Activated CD8-positive, alpha-beta memory T cell treated with anti-CD3 and anti-CD28 coated beads, Interleukin-2, amount 10 ng/mL, durations not matched to agents 7 days and 5 days (primary cell): ENCODE measurements at regions not wholly inside any gene's neighbourhood (a gene's known extent, or its start where the extent isn't known, plus 50 kb on each side); places are given as distances from the start of the nearest gene placed in this dataset.
"Not testable (repeated sequence)": the region's sequence is repeated elsewhere in the genome, so short reads cannot be mapped to it uniquely, and the experiment has no call there.

Experiments
- ATAC-seq: fragments of 150-1000 bp; cut with Tn5 transposase; one replicate; pipeline ENCODE4 v1.10.0; 2021; ENCODE audit warnings: moderate library complexity
- CTCF ChIA-PET: fragments of 350-600 bp; sonication (Branson Sonifier 250); formaldehyde crosslinking; loops from one replicate; lab custom pipeline; 2021; ENCODE audit warnings: antibody characterized with exemption; lab: Charles Lee
- DNase-seq: peaks from one replicate; pipeline ENCODE4 v3.0.0-alpha.2; 2020
- H3K27ac Mint-ChIP-seq: one replicate; pipeline ENCODE4 v1.8.0; 2021; ENCODE audit warnings: mild to moderate bottlenecking, mixed read lengths
- H3K27me3 Mint-ChIP-seq: one replicate; pipeline ENCODE4 v1.8.0; 2021; ENCODE audit warnings: mixed read lengths
- H3K36me3 Mint-ChIP-seq: one replicate; pipeline ENCODE4 v1.8.0; 2021; ENCODE audit warnings: mild to moderate bottlenecking, mixed read lengths
- H3K4me1 Mint-ChIP-seq: one replicate; pipeline ENCODE4 v1.8.0; 2021; ENCODE audit warnings: mixed read lengths
- H3K4me3 Mint-ChIP-seq: one replicate; pipeline ENCODE4 v1.8.0; 2021; ENCODE audit warnings: mild to moderate bottlenecking, moderate library complexity, mixed read lengths
- H3K9me3 Mint-ChIP-seq: one replicate; pipeline ENCODE4 v1.8.0; 2022; ENCODE audit warnings: low read depth, mixed read lengths

DNA sequence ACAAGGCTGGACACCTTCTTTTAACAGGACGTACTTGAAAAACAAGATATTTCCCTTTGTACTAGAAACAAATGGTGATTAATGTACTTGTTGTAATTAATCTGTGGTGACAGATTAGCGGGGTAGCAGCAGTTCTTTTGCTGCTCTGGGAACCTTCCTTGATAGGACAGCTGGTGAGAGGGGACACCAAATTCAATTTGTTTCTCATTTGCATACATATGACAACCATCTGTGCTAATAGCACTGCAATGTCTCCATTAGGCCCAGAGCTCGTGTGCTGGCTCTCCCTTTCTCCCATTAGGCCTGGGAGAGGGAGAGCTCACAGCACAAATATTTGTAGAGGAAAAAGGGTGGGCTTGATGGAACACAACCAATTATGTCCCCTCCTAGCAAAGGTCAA is 221.0 kb upstream of the HS3ST3A1 start:
- CTCF ChIA-PET: no interaction called here
- DNase-seq (no peak), ATAC-seq (no peak)
- Mint-ChIP-seq H3K4me1 (peaks cover 6% of the 10 kb centered on the region), H3K36me3 (no peaks in the 10 kb centered on the region), H3K9me3 (no peaks in the 10 kb centered on the region), H3K4me3 (no peak overlapping the region), H3K27me3 (no peaks in the 10 kb centered on the region), H3K27ac (no peak overlapping the region)

DNA sequence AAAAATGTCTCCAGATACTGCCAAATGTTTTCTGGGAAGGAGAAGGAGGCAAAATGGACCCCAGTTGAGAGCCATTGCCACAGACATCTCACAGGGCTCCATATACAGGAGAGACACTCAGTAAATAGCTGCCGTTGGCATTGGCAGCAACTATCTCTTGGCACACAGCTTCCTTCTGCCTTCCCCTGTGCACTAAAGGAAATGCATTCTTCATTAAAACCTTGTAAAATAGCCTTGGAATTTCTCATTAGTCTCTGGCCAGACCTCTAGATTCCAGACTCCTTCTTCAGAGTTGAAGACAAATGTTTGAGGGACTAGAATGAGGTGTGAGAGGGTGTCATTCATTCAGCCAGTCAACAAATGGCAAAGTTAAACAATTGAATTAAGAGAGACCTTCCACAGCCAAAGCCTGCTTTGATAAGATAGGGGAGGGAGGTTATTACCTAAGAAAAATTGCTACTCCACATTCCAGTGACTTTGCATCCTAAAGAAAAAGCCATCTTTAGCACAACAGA is 223.9 kb upstream of the HS3ST3A1 start:
- DNase-seq: no peak

DNA sequence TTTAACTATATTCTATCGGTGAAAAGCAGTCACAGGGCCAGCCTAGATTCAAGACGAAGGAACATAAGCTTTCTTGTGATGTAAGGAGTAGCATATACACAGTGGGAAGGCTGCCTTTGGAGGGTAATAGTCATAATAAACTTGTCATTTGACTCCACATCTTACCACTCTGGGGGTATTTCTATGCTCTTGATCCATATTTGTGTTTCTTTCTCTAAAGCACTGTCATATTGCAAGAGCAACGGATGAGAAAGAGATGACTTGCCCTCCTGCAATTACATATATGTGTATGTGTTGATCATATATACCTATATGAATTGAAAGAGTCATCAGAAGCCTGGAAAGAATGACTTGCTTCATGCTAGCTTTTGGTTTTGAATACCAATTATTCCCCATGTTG is 225.4 kb upstream of the HS3ST3A1 start:
- Mint-ChIP-seq H3K4me3 (no peak overlapping the region), H3K4me1 (peaks cover 6% of the 10 kb centered on the region), H3K36me3 (peaks cover 2% of the 10 kb centered on the region), H3K9me3 (no peaks in the 10 kb centered on the region), H3K27me3 (no peaks in the 10 kb centered on the region), H3K27ac (no peak overlapping the region)
- CTCF ChIA-PET: no interaction called here
- no peak for DNase-seq
- ATAC-seq: peak; percentile 71

More for the DNA sequence above, 223.9 kb upstream of the HS3ST3A1 start:
- Mint-ChIP-seq H3K27ac (no peak overlapping the region), H3K27me3 (no peaks in the 10 kb centered on the region), H3K36me3 (peaks cover 2% of the 10 kb centered on the region), H3K4me1 (peaks cover 6% of the 10 kb centered on the region), H3K9me3 (no peaks in the 10 kb centered on the region), H3K4me3 (no peak overlapping the region)
- ATAC-seq: no peak
- CTCF ChIA-PET: no interaction called here

DNA sequence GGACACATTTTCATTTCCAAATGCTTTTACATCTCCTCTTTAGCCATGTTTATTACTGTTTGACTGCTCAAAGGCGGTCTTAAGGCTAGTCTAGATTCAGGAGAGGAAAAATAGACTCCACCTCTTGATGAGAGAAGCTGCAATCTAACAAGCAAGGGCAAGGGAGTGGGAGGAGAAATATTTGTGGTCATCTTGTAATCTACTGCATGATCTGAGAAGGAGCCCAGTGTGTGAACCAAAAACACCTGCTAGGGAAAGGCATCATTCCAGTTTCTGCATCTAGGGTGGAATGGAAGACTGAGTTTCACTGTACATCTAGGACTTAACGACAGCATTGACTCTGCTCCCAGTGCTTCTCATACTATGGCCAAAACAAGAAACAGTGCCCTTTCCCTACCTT is 232.2 kb upstream of the HS3ST3A1 start:
- DNase-seq: no peak
- H3K4me1 Mint-ChIP-seq: no peaks in the 10 kb centered on the region
- ATAC-seq: no peak
- no peaks in the 10 kb centered on the region for H3K36me3 Mint-ChIP-seq
- H3K27me3 Mint-ChIP-seq: no peaks in the 10 kb centered on the region
- no peaks in the 10 kb centered on the region for H3K9me3 Mint-ChIP-seq
- CTCF ChIA-PET: no interaction called here
- no peak overlapping the region for H3K27ac Mint-ChIP-seq
- no peak overlapping the region for H3K4me3 Mint-ChIP-seq

DNA sequence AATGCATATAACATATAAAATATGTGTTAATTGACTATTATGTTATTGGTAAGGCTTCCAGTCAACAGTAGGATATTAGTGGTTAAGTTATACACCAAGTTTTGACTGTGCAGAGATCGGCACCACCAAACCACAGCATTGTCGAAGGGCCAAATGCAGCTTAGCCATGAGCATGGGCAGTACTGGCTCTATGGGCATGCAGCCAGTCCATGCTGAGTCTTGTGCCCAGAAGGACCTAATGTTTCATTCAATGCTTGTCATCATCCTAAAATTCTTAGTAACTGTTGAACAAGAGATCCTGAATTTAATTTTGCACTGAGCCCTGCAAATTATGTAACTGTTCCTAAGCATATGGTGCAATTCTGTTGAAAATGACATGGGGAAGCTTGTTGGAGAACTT is 233.4 kb upstream of the HS3ST3A1 start:
- no peak overlapping the region for H3K27ac Mint-ChIP-seq
- H3K9me3 Mint-ChIP-seq: no peaks in the 10 kb centered on the region
- ATAC-seq (no peak), DNase-seq (no peak)
- H3K4me3 Mint-ChIP-seq: no peak overlapping the region
- CTCF ChIA-PET: no interaction called here
- H3K36me3 Mint-ChIP-seq: no peaks in the 10 kb centered on the region
- no peaks in the 10 kb centered on the region for H3K27me3 Mint-ChIP-seq
- H3K4me1 Mint-ChIP-seq: peaks cover 1% of the 10 kb centered on the region

DNA sequence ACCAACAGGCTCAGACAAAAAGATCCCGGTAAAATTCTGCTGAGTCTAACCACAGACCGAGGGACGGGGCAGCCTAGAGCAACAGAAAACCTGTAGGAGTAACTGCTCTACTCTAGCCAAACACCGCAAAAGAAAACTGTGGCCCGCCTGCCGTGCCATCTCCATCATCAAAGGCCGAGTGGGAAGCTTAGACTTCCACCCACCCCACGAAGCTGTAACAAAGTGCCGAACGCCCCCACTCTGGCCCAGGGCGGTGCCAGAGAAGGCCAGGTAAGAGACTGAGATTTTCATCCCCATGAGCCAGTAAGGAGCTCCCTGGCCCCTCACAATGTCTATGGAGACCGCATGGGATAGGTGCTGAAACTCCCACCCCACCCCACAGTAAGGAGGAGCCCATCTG is 231.9 kb upstream of the COX10 start:
- H3K9me3 Mint-ChIP-seq: no peaks in the 10 kb centered on the region
- H3K27me3 Mint-ChIP-seq: no peaks in the 10 kb centered on the region
- CTCF ChIA-PET: interaction anchor here (0.5 kb wide), 1 partner anchor 16 kb away, joined by 4 read pairs; no protein-coding TSS in a partner anchor
- ATAC-seq (no peak), DNase-seq (no peak)
- H3K4me1 Mint-ChIP-seq: peaks cover 3% of the 10 kb centered on the region
- no peak overlapping the region for H3K4me3 Mint-ChIP-seq
- H3K27ac Mint-ChIP-seq: no peak overlapping the region
- H3K36me3 Mint-ChIP-seq: no peaks in the 10 kb centered on the region

DNA sequence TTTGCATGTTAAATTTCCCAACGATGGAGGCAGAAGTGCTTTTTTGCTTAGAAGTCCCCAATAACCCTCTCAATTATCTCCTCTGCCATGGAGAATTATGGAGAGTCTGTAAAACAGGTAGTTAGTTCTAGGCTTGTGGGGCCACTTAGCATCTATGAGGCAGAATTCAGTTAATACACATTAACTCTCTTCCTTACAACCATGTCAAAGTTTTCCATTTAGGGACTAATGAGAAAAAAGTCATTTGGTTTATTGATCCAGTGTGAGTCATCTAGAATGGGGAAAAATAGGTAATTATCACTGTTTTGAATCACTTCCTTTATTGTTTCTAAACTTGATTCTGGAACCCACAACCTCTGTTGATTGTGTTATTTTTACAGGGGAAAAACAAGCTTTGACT is 229.1 kb upstream of the COX10 start:
- no peak for ATAC-seq
- H3K9me3 Mint-ChIP-seq: no peaks in the 10 kb centered on the region
- H3K4me1 Mint-ChIP-seq: peaks cover 3% of the 10 kb centered on the region

GRCh38 chr17:13843862-13844635 is 225.3 kb upstream of the COX10 start:
- DNase-seq (no peak), ATAC-seq (no peak)
- Mint-ChIP-seq H3K27me3 (no peaks in the 10 kb centered on the region), H3K27ac (no peak overlapping the region), H3K9me3 (no peaks in the 10 kb centered on the region), H3K36me3 (no peaks in the 10 kb centered on the region), H3K4me1 (peaks cover 3% of the 10 kb centered on the region), H3K4me3 (no peak overlapping the region)
- CTCF ChIA-PET: no interaction called here

More for the DNA sequence above, 229.1 kb upstream of the COX10 start:
- CTCF ChIA-PET: no interaction called here
- no peak overlapping the region for H3K27ac Mint-ChIP-seq
- H3K4me3 Mint-ChIP-seq: no peak overlapping the region
- H3K27me3 Mint-ChIP-seq: no peaks in the 10 kb centered on the region
- H3K36me3 Mint-ChIP-seq: no peaks in the 10 kb centered on the region
- no peak for DNase-seq

DNA sequence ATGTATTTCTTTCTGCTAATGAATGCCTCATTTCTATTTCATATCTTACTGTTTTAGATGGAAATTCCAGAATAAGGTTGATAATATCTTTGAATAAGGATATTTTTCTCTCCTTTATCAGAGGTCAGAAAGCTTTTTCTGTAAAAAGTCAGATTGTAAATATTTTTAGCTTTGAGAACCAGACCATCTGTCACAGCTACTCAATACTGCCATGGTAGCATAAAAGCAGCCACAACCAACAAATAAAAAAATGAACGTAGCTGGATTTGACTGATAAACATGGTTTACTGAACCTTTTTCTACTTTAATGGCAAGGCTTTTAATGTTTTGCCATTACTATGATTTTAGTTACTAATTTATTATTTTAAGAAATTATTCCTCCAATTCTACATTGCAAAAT is 217.4 kb upstream of the COX10 start:
- CTCF ChIA-PET: no interaction called here
- Mint-ChIP-seq H3K4me1 (no peaks in the 10 kb centered on the region), H3K4me3 (no peak overlapping the region), H3K27me3 (no peaks in the 10 kb centered on the region), H3K27ac (no peak overlapping the region), H3K36me3 (peaks cover 6% of the 10 kb centered on the region), H3K9me3 (peaks cover 3% of the 10 kb centered on the region)
- DNase-seq (no peak), ATAC-seq (no peak)

DNA sequence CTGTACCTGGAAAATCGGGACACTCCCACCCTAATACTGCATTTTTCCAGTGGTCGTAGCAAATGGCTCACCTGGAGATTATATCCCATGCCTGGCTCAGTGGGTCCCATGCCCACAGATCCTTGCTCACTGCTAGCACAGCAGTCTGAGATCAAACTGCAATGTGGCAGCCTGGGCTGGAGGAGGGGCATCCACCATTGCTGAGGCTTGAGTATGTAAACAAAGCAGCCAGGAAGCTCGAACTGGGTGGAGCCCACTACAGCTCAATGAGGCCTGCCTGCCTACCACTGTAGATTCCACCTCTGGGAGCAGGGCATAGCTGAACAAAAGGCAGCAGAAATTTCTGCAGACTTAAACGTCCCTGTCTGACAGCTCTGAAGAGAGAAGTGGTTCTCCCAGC is 213.6 kb upstream of the COX10 start:
- H3K4me1 Mint-ChIP-seq, H3K27ac Mint-ChIP-seq, H3K9me3 Mint-ChIP-seq, CTCF ChIA-PET, DNase-seq, H3K4me3 Mint-ChIP-seq, H3K36me3 Mint-ChIP-seq, H3K27me3 Mint-ChIP-seq, ATAC-seq: not testable (repeated sequence)

DNA sequence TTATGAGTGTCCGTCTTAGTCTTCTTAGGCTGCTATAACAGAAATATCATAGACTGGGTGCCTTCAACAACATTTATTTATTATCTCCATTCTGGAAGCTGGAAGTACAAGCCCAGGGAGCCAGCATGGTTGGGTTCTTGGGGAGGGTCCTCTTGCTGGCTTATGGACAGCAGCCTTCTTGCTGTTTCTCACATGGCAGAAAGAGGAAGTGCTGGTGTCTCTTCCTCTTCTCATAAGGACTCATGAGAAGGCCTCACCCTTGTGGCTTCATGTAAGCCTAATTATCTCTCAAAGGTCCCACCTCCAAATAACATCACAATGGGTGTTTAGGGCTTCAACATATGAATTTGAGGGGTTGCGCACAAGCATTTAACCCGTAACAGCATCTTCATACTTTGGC is 207.0 kb upstream of the COX10 start:
- CTCF ChIA-PET: no interaction called here
- ATAC-seq (no peak), DNase-seq (no peak)
- Mint-ChIP-seq H3K27me3 (peaks cover 4% of the 10 kb centered on the region), H3K4me3 (no peak overlapping the region), H3K36me3 (peaks cover 2% of the 10 kb centered on the region), H3K27ac (no peak overlapping the region), H3K9me3 (peaks cover 7% of the 10 kb centered on the region), H3K4me1 (no peaks in the 10 kb centered on the region)

DNA sequence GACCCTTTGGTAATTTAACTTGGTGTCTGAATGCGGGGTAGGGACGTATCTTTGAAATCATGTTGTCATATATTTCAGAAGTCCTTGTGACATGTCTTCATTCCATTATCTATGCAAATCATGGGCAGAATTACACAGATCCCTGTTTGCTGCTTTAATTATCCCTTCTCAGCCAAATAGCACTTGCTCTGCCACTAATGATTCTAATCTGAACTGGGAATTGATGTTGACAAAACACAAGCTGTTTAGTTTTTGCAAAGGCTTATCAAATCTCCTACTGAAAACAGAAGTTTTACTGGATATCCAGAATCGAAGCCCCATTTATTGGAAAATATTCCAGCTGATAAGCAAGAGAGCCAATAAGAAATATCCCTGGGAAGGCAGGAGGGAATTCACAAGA is 205.9 kb upstream of the COX10 start:
- no peak for ATAC-seq
- H3K4me1 Mint-ChIP-seq: no peaks in the 10 kb centered on the region
- peaks cover 6% of the 10 kb centered on the region for H3K27me3 Mint-ChIP-seq
- no peak overlapping the region for H3K27ac Mint-ChIP-seq
- CTCF ChIA-PET: no interaction called here
- H3K36me3 Mint-ChIP-seq: peaks cover 3% of the 10 kb centered on the region
- DNase-seq: no peak
- H3K9me3 Mint-ChIP-seq: peaks cover 2% of the 10 kb centered on the region
- H3K4me3 Mint-ChIP-seq: no peak overlapping the region

GRCh38 chr17:13864521-13864920 is 204.8 kb upstream of the COX10 start:
- Mint-ChIP-seq H3K36me3 (peaks cover 3% of the 10 kb centered on the region), H3K4me1 (no peaks in the 10 kb centered on the region), H3K9me3 (peaks cover 2% of the 10 kb centered on the region), H3K27ac (no peak overlapping the region), H3K27me3 (peaks cover 6% of the 10 kb centered on the region), H3K4me3 (no peak overlapping the region)
- DNase-seq: no peak
- CTCF ChIA-PET: no interaction called here
- ATAC-seq: no peak

GRCh38 chr17:13865650-13866049 is 203.7 kb upstream of the COX10 start:
- no peak overlapping the region for H3K27ac Mint-ChIP-seq
- no peak for DNase-seq
- CTCF ChIA-PET: no interaction called here

More at GRCh38 chr17:13865650-13866049, 203.7 kb upstream of the COX10 start:
- Mint-ChIP-seq H3K27me3 (peaks cover 6% of the 10 kb centered on the region), H3K4me3 (no peak overlapping the region), H3K36me3 (peaks cover 3% of the 10 kb centered on the region), H3K4me1 (no peaks in the 10 kb centered on the region), H3K9me3 (peaks cover 2% of the 10 kb centered on the region)
- no peak for ATAC-seq
